Testis (tissue), 2 donors: ENCODE measurements at regions not wholly inside any gene's neighbourhood (a gene's known extent, or its start where the extent isn't known, plus 50 kb on each side); places are given as distances from the start of the nearest gene placed in this dataset.

Experiments used
- POLR2A ChIP-seq: fragments of 450-650 bp; IDR thresholded peaks from one replicate; pipeline ENCODE4 v1.6.1; 2017; ENCODE audit warnings: antibody characterized with exemption, mild to moderate bottlenecking, moderate library complexity
- TF ChIP-seq, protein P1 (sequence below), 3 experiments: fragments of 450-650 bp in 2 of 3; fragments of 200-600 bp in 1 of 3; sonication (generic) in 1 of 3; IDR thresholded peaks; one replicate each; pipeline ENCODE4 v1.5.1; 2016 to 2019; ENCODE audit warnings: antibody characterized with exemption in 3 of 3, mild to moderate bottlenecking in 2 of 3, moderate library complexity in 1 of 3

GRCh38 chrX:13933352-13933751, 96.3 kb downstream of the GEMIN8 start:
- no peak for TF ChIP-seq POLR2A
- TF ChIP-seq, protein P1, sequence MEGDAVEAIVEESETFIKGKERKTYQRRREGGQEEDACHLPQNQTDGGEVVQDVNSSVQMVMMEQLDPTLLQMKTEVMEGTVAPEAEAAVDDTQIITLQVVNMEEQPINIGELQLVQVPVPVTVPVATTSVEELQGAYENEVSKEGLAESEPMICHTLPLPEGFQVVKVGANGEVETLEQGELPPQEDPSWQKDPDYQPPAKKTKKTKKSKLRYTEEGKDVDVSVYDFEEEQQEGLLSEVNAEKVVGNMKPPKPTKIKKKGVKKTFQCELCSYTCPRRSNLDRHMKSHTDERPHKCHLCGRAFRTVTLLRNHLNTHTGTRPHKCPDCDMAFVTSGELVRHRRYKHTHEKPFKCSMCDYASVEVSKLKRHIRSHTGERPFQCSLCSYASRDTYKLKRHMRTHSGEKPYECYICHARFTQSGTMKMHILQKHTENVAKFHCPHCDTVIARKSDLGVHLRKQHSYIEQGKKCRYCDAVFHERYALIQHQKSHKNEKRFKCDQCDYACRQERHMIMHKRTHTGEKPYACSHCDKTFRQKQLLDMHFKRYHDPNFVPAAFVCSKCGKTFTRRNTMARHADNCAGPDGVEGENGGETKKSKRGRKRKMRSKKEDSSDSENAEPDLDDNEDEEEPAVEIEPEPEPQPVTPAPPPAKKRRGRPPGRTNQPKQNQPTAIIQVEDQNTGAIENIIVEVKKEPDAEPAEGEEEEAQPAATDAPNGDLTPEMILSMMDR (IDR thresholded peaks at IDR 0.05), result no peak
